ENCODE measurements at regions not wholly inside any gene's neighbourhood (a gene's known extent, or its start where the extent isn't known, plus 50 kb on each side); places are given as distances from the start of the nearest gene placed in this dataset.
"Not testable (repeated sequence)": the region's sequence is repeated elsewhere in the genome, so short reads cannot be mapped to it uniquely, and the experiment has no call there.

DNA sequence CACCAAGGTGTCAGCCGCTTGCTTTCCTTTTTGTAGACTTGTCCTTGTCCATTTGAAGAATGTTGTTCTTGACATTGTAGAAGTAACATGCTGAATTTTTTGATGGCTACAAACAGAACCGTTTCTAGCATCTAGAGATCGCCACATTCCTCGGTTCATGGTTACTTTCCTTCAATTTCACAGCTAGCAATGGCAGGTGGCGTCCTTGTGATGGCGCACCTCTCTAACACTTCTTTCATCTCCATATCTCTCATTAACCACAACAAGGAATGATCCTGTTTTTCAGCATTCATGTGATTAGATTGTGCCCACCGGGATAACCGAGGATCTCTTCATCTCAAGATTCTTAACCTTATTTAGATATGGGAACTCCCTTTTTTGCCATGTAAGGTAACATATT lies 2129.8 kb downstream of the NCAM2 start:
- no peak for DNase-seq

DNA sequence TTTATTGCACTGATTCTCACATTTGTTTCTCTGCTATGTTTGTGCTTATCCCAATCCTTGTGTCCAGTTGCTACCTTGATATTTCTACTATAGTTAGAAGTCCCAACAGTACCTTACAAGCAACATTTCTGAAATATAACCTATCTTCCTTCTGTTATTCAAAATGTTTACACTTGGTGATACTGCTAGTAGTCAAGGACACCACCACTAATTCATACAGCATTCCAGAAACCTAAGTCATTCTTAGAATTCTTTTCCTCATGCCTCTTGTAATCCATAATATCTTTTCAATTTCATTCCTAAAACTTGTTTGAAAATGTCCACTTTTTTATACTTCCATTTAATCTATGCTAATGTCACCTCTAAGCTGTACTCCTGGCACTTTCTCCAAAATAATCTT lies 2132.1 kb downstream of the NCAM2 start:
- no peak for DNase-seq

DNA sequence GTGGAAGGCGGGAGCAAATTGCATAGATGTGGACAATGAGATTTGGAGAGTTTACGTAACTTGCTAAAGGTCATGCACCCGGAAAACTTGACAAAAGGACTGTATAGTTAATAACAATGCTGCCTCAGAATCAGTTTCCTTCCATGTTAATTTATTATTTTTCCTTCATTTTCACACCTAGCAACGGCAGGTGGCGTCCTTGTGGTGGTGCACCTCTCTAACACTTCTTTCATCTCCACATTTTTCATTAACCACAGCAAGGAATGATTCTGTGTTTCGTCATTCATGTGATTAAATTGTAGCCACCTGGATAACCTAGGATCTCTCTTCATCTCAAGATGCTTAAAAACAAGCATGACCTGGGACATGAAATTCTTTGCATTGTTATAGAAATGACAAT lies 2133.0 kb downstream of the NCAM2 start:
- DNase-seq, result no peak

DNA sequence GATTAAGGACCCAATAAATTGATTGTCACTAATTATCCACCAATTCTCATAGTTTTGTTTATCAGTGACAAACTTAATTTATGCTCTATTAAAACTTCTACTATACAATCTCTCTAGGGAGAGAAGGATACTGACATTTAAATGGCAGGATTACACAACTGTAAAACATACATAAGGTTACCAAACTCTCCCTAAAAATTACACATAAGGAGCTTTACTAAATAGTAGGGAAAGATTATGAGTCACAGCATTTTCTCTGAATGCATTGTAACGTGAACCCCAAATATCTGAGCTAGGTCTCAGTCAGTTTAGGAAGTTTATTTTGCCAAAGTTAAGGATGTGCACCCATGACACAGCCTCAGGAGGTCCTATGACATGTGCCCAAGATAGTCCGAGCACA lies 2140.6 kb downstream of the NCAM2 start:
- no peak for DNase-seq

DNA sequence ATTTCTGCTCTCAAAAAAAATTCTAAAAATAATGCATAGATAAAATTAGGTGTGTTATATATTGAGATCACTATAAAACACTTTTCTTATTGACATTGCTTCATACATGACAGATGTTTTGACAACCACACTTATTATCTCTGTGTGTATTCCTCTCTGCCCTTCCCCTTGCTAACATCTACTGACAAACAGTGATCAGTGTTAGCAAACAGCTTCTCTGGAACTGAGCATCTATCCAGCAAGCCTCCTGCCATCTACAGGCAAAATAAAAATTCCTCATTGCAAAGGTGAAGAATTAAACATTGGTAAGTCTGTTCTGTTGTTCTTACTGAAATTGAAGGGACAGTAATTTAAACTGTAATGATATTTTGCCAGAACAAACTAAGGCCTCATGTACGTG lies 2153.9 kb downstream of the NCAM2 start:
- peak; percentile 42 for DNase-seq

DNA sequence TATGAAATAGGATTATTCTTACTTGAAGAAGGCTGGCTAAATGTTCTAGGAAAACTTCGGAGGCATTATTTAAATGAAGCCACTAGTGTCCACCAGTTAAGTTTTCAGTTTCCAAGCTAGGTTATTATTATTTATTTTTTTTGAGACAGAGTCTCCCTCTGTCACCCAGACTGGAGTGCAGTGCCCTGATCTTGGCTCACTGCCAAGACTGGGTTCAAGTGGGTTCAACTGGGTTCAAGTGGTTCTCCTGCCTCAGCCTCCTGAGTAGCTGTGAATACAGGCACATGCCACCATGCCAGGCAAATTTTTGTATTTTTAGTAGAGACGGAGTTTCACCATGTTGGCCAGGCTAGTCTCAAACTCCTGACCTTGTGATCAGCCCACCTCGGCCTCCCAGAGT lies 2155.6 kb downstream of the NCAM2 start:
- DNase-seq, result not testable (repeated sequence)

DNA sequence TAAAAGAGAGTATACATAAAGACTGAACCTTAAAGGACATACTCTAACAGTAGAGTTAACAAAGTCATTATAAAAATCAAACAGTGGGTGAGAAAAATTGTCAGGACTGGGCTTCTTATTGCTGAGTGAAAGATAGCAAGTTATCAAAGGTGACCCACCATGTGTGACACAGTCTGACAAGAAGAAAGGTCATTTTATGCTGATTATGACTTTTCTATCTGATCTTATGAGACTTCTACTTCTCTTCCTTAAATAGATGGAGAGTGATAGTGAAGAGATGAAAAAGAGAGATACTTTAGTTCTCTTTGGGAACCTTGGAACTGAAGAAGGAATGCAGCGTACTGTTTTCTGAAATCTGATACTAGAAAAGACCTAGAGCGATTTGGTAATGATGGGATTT lies 2157.1 kb downstream of the NCAM2 start:
- no peak for DNase-seq

DNA sequence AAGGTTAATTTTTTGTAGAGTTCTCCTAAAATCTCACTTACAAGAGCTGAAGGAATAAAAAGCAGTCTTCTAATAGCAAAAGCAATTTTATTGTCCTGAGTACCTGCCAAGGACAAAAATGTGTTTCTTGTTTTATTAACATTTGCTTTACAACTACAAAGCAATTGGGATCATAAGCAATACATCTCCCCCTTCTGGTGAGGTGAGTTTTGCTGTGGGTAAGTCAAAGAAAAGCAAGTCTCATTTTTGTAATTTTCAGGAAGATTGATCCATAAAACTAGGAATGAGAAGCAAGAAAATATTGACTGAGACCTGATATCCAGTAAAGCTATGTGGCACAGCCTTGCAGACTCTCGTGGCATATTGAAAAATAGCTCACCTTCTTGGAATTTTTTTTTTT lies 2162.7 kb downstream of the NCAM2 start:
- DNase-seq, result no peak

DNA sequence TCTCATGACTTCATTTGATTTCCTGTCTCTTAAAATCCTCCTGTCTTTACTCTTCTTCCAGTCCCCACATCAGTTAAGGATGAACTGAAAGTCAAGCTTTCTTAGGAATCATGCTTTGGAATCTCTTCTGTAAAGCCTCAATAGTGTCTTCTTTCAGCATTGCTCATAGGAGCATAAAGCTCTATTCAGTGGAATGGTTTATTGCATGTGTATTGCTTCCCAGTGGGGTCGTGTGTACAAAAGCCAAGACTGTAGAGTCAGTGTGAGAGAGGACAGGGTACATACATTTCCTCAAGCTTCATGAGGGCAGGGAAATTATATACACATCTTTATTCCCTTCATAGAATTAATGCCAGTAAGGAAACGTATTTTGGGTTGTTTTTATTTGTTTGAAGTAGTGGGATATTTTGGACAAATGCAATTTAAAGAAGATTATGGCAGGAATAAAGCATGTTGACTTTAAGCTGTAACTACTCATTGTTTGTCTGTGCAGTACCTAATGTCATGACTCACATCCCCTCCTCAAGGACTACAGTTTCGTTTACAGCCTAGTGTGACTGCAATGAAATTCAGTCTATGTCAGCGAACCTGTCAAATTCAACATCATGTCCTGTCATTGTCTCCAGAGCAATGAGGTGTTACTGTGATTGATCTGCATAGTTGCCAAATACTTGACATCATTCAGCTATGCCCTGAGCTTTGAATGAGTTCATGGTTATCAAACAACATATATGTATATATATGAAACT lies 2164.2 kb downstream of the NCAM2 start:
- no peak for DNase-seq

Measured in NCI-H1092 treated with DMSO at 0.1 percent for 48 hours (cell line).